LHCN-M2 (cell line): ENCODE measurements at regions not wholly inside any gene's neighbourhood (a gene's known extent, or its start where the extent isn't known, plus 50 kb on each side); places are given as distances from the start of the nearest gene placed in this dataset.

Source experiments
- DNase-seq: peaks from one replicate; pipeline ENCODE4 v3.0.0-alpha.2; 2012; ENCODE audit warnings: low read depth

GRCh38 chr1:219318826-219319225 lies 145.1 kb downstream of the LYPLAL1 start:
- no peak for DNase-seq

GRCh38 chr1:219317762-219318353 lies 144.2 kb downstream of the LYPLAL1 start:
- no peak for DNase-seq

- no peak for DNase-seq
These were observed 142.4 kb downstream of the LYPLAL1 start for GRCh38 chr1:219316066-219316465.

- no peak for DNase-seq
These were observed 140.3 kb downstream of the LYPLAL1 start for GRCh38 chr1:219313961-219314360.

GRCh38 chr1:219312967-219313366 lies 139.3 kb downstream of the LYPLAL1 start:
- peak; percentile 76 for DNase-seq

GRCh38 chr1:219310181-219310728 lies 136.6 kb downstream of the LYPLAL1 start:
- DNase-seq: no peak

- DNase-seq: no peak
These were observed 134.7 kb downstream of the LYPLAL1 start for GRCh38 chr1:219308367-219308766.

GRCh38 chr1:219304227-219305226 lies 130.8 kb downstream of the LYPLAL1 start:
- peak; percentile 66 for DNase-seq

- DNase-seq: no peak
These were observed 129.0 kb downstream of the LYPLAL1 start for GRCh38 chr1:219302697-219303096.

- no peak for DNase-seq
These were observed 125.7 kb downstream of the LYPLAL1 start for GRCh38 chr1:219299420-219299819.

GRCh38 chr1:219298571-219299148 lies 125.0 kb downstream of the LYPLAL1 start:
- no peak for DNase-seq

GRCh38 chr1:219296430-219297355 lies 123.0 kb downstream of the LYPLAL1 start:
- no peak for DNase-seq

- no peak for DNase-seq
These were observed 120.6 kb downstream of the LYPLAL1 start for GRCh38 chr1:219294251-219294650.

- no peak for DNase-seq
These were observed 119.7 kb downstream of the LYPLAL1 start for GRCh38 chr1:219293410-219293809.

- no peak for DNase-seq
These were observed 119.3 kb downstream of the LYPLAL1 start for GRCh38 chr1:219292999-219293398.

GRCh38 chr1:219292341-219292740 lies 118.7 kb downstream of the LYPLAL1 start:
- DNase-seq: no peak

- DNase-seq: no peak
These were observed 115.5 kb downstream of the LYPLAL1 start for GRCh38 chr1:219289171-219289570.

- no peak for DNase-seq
These were observed 109.9 kb downstream of the LYPLAL1 start for GRCh38 chr1:219283541-219283940.

GRCh38 chr1:219281831-219282230 lies 108.2 kb downstream of the LYPLAL1 start:
- peak; percentile 6 for DNase-seq

GRCh38 chr1:219279017-219279770 lies 105.5 kb downstream of the LYPLAL1 start:
- no peak for DNase-seq
